Mesendoderm (in vitro differentiated cells): ENCODE measurements at regions not wholly inside any gene's neighbourhood (a gene's known extent, or its start where the extent isn't known, plus 50 kb on each side); places are given as distances from the start of the nearest gene placed in this dataset.
"Not testable (repeated sequence)": the region's sequence is repeated elsewhere in the genome, so short reads cannot be mapped to it uniquely, and the experiment has no call there.

Source experiments
- DNase-seq: peaks from one replicate; pipeline ENCODE4 v3.0.0; 2013
- H2AK5ac ChIP-seq: 2 replicates; pipeline ENCODE4 v1.6.1; 2013; ENCODE audit warnings: low read length, inconsistent platforms
- H2BK120ac ChIP-seq: 2 replicates; pipeline ENCODE4 v1.6.1; 2013; ENCODE audit warnings: low read depth, mild to moderate bottlenecking, low read length, moderate library complexity, mixed read lengths
- H2BK15ac ChIP-seq: replicated peaks from 2 replicates; pipeline ENCODE4 v1.6.1; 2013; ENCODE audit warnings: low read depth, mild to moderate bottlenecking, moderate library complexity
- H2BK5ac ChIP-seq: 2 replicates; pipeline ENCODE4 v1.6.1; 2013; ENCODE audit warnings: low read length, inconsistent platforms
- H3K18ac ChIP-seq: 2 replicates; pipeline ENCODE4 v1.6.1; 2013; ENCODE audit warnings: mild to moderate bottlenecking, low read length, mixed read lengths
- H3K23ac ChIP-seq: one replicate; pipeline ENCODE4 v1.6.1; 2013; ENCODE audit warnings: low read length
- H3K27ac ChIP-seq: 2 replicates; pipeline ENCODE4 v1.5.1; 2013; ENCODE audit warnings: low read depth, mild to moderate bottlenecking, inconsistent platforms, low read length, moderate library complexity
- H3K27me3 ChIP-seq: 2 replicates; pipeline ENCODE4 v1.6.1; 2013; ENCODE audit warnings: low read length, control low read depth, mild to moderate bottlenecking, inconsistent platforms; ENCODE audit not compliant: insufficient read depth, poor library complexity
- H3K36me3 ChIP-seq: 2 replicates; pipeline ENCODE4 v1.6.1; 2013; ENCODE audit warnings: low read length, inconsistent platforms; ENCODE audit not compliant: control insufficient read depth, insufficient read depth
- H3K4ac ChIP-seq: one replicate; pipeline ENCODE4 v1.6.1; 2013; ENCODE audit warnings: low read depth, mild to moderate bottlenecking, low read length, moderate library complexity
- H3K4me1 ChIP-seq: 2 replicates; pipeline ENCODE4 v1.6.1; 2013; ENCODE audit warnings: low read depth, low read length, inconsistent platforms; ENCODE audit not compliant: control insufficient read depth
- H3K4me2 ChIP-seq: 2 replicates; pipeline ENCODE4 v1.6.1; 2013; ENCODE audit warnings: low read length
- H3K4me3 ChIP-seq: 2 replicates; pipeline ENCODE4 v1.5.1; 2013; ENCODE audit warnings: mild to moderate bottlenecking, low read length
- H3K56ac ChIP-seq: one replicate; pipeline ENCODE4 v1.6.1; 2013; ENCODE audit warnings: low read length
- H3K79me1 ChIP-seq: 2 replicates; pipeline ENCODE4 v1.6.1; 2013; ENCODE audit warnings: low read length, inconsistent platforms
- H3K79me2 ChIP-seq: 2 replicates; pipeline ENCODE4 v1.6.1; 2013; ENCODE audit warnings: mild to moderate bottlenecking, low read length; ENCODE audit not compliant: control insufficient read depth, insufficient read depth
- H3K9ac ChIP-seq: 2 replicates; pipeline ENCODE4 v1.6.1; 2013; ENCODE audit warnings: low read length, inconsistent platforms
- H4K5ac ChIP-seq: one replicate; pipeline ENCODE4 v1.6.1; 2013; ENCODE audit warnings: low read length
- H4K8ac ChIP-seq: one replicate; pipeline ENCODE4 v1.6.1; 2013; ENCODE audit warnings: low read depth, mild to moderate bottlenecking, control low read depth, low read length, moderate library complexity
- WGBS: extraction: QIAGEN DNeasy Blood & Tissue Kit; methylation state at CpG from one replicate; pipeline ENCODE4 v1.1.7; 2013; ENCODE audit warnings: low lambda C conversion rate, missing lambda C conversion rate; ENCODE audit not compliant: insufficient coverage; ENCODE audit errors: extremely low coverage; 5-methylcytosine and 5-hydroxymethylcytosine counted together

DNA sequence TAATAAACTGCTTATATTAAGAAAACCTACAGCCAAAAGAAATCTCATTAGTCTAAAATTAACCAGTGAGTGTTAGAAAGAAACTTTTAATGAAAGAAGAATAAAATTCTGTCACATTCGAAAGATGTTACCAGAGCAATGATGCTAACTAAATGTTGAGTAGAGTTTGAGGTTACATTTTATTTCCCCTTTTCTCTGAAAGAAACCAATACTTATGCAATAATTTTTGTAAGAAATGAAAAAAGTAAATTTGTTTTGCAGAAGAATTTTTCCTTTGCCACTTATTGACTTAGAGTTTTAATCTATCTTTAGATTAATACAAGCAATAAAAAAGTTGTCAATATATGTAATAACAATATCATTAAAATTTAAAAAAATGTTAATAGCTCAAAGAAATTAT lies 574.0 kb upstream of the GALNTL6 start:
- no peaks in the 10 kb centered on the region for H3K36me3 ChIP-seq
- H3K4me1 ChIP-seq: no peaks in the 10 kb centered on the region
- no peak overlapping the region for H2BK120ac ChIP-seq
- H3K27me3 ChIP-seq: no peaks in the 10 kb centered on the region
- no peak overlapping the region for H3K27ac ChIP-seq
- no peaks in the 10 kb centered on the region for H3K79me2 ChIP-seq
- no peak overlapping the region for H3K4me3 ChIP-seq
- no peak overlapping the region for H3K18ac ChIP-seq
- H3K23ac ChIP-seq: no peak overlapping the region
- no peak for DNase-seq
- no peak overlapping the region for H3K4ac ChIP-seq
- H2AK5ac ChIP-seq: no peak overlapping the region
- no peaks in the 10 kb centered on the region for H3K79me1 ChIP-seq
- no peak overlapping the region for H2BK15ac ChIP-seq
- H2BK5ac ChIP-seq: no peak overlapping the region
- H3K9ac ChIP-seq: no peak overlapping the region
- H4K8ac ChIP-seq: no peak overlapping the region
- H4K5ac ChIP-seq: no peak overlapping the region
- no peak overlapping the region for H3K56ac ChIP-seq
- no CpG with 5 or more reads among the region's 1 CpG for WGBS
- no peak overlapping the region for H3K4me2 ChIP-seq

DNA sequence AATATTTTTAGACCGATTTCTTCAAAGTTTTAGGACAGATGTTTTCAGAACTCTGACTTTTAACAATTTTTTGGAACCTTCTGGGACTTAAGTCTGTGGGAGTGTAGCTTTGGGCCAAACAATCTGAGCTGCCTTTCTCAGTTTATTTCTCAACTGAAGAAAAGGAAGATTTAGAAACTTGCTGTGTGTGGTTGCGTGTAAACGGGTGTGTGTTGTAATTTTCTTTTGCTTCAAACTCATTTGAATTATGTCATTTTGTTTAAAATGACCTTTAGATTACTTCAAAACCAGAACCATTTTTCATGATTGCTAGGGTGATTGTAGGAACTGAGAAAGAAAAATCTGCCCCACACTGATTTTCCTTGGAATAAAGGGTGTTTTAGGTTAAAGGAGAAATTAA lies 577.7 kb upstream of the GALNTL6 start:
- WGBS: no CpG with 5 or more reads among the region's 3 CpGs
- H2BK120ac ChIP-seq: no peak overlapping the region

DNA sequence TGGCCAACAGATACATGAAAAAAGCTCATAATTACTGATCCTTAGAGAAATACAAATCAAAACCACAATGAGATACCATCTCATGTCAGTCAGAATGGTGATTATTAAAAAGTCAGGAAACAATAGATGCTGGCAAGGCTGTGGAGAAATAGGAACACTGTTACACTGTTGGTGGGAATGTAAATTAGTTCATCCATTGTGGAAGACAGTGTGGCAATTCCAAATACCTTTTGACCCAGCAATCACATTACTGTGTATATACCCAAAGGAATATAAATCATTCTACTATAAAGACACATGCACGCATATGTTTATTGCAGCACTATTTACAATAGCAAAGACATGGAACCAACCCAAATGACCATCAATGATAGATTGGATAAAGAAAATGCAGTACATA lies 583.9 kb upstream of the GALNTL6 start:
- not testable (repeated sequence) for DNase-seq, H3K4me2 ChIP-seq, H3K56ac ChIP-seq, H4K8ac ChIP-seq, H3K27ac ChIP-seq, H3K9ac ChIP-seq, H2BK5ac ChIP-seq, H2AK5ac ChIP-seq, H2BK120ac ChIP-seq, H3K36me3 ChIP-seq, H3K4me1 ChIP-seq, H3K79me1 ChIP-seq, H3K18ac ChIP-seq, H4K5ac ChIP-seq, H3K79me2 ChIP-seq, H2BK15ac ChIP-seq, H3K27me3 ChIP-seq, H3K23ac ChIP-seq, H3K4me3 ChIP-seq, H3K4ac ChIP-seq
- no CpG with 5 or more reads among the region's 1 CpG for WGBS

More for the DNA sequence above, 577.7 kb upstream of the GALNTL6 start:
- Histone ChIP-seq H3K4me1 (no peaks in the 10 kb centered on the region), H4K5ac (no peak overlapping the region), H3K9ac (no peak overlapping the region), H3K23ac (no peak overlapping the region), H3K56ac (no peak overlapping the region), H3K79me1 (no peaks in the 10 kb centered on the region), H3K4ac (no peak overlapping the region), H3K27ac (no peak overlapping the region), H3K18ac (no peak overlapping the region), H2AK5ac (no peak overlapping the region), H3K27me3 (no peaks in the 10 kb centered on the region), H3K4me2 (no peak overlapping the region), H3K36me3 (no peaks in the 10 kb centered on the region), H3K79me2 (no peaks in the 10 kb centered on the region), H2BK5ac (no peak overlapping the region), H2BK15ac (no peak overlapping the region), H3K4me3 (no peak overlapping the region), H4K8ac (no peak overlapping the region)
- DNase-seq: no peak

DNA sequence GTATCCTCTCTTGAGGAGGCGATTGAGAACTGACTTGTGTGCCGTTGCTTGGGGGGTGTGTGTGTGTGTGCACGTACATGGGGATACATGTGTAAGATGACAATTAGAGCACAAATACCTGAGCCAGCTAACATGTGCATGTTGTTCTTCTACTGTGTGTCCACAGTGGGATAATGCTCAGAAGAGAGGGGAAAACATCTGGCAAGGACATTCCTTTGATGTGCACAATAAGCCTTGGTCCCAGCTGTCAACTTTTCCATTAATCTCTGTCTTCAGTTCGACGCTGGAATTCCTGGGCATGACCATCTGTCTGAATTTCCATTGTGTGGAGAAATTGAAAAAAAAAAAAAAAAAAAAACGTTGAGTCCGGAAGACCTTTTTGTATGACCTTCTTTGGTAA lies 592.0 kb upstream of the GALNTL6 start:
- no peak overlapping the region for H2BK15ac ChIP-seq
- no peaks in the 10 kb centered on the region for H3K79me1 ChIP-seq
- H3K4me1 ChIP-seq: no peaks in the 10 kb centered on the region
- H4K5ac ChIP-seq: no peak overlapping the region
- H3K27ac ChIP-seq: no peak overlapping the region
- H3K18ac ChIP-seq: no peak overlapping the region
- WGBS: no CpG with 5 or more reads among the region's 7 CpGs
- H3K4me2 ChIP-seq: no peak overlapping the region
- H3K4ac ChIP-seq: no peak overlapping the region
- no peak for DNase-seq
- no peaks in the 10 kb centered on the region for H3K27me3 ChIP-seq
- no peak overlapping the region for H3K9ac ChIP-seq
- H2AK5ac ChIP-seq: no peak overlapping the region
- H2BK5ac ChIP-seq: no peak overlapping the region
- no peak overlapping the region for H3K4me3 ChIP-seq
- no peak overlapping the region for H3K56ac ChIP-seq
- no peak overlapping the region for H4K8ac ChIP-seq
- H3K36me3 ChIP-seq: no peaks in the 10 kb centered on the region
- H2BK120ac ChIP-seq: no peak overlapping the region
- no peaks in the 10 kb centered on the region for H3K79me2 ChIP-seq
- no peak overlapping the region for H3K23ac ChIP-seq

DNA sequence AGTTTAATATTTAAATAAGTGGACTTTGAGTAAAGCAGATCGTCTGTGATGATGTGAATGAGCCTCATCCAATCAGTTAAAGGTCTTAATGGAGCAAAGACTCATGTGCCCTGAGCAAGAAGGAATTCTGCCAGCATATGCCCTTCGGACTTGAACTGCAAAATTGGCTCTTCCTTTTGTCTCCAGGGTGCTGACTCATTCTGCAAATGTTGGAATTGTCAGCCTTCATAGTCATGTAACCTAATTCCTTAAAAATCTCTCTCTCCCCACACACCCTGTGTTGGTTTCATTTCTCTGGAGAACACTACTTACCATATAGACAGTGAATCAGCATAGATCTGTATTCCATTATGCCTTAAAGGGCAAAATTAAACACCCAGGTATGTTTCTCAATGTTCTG lies 609.8 kb upstream of the GALNTL6 start:
- Histone ChIP-seq H3K27ac (no peak overlapping the region), H3K9ac (no peak overlapping the region)
- DNase-seq: peak; percentile 24

DNA sequence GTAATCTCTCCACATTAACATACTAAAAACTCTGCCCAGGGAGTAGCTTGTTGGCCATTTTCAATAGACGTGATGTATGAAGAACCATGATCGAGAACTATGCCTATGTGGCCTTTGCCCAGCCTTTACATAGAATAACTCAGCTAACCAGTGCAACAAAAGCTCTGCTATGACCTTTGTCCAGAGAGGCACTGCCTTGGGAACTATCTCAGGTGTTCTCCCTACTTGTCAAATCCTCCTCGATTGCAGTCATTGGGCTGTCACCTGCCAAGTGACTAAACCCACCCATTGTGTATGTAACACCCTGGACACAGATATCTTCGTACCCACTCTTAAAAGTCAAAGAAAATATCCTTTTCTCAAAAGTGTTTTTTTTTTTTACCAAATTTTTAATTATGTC lies 610.3 kb upstream of the GALNTL6 start:
- Histone ChIP-seq H3K27me3 (no peaks in the 10 kb centered on the region), H3K4me3 (no peak overlapping the region), H3K4ac (no peak overlapping the region), H3K9ac (no peak overlapping the region), H4K8ac (no peak overlapping the region), H3K23ac (no peak overlapping the region), H4K5ac (no peak overlapping the region), H2BK5ac (no peak overlapping the region), H3K18ac (no peak overlapping the region), H2AK5ac (no peak overlapping the region), H3K79me1 (no peaks in the 10 kb centered on the region), H3K56ac (no peak overlapping the region), H2BK15ac (no peak overlapping the region), H3K4me1 (no peaks in the 10 kb centered on the region), H3K27ac (no peak overlapping the region), H3K79me2 (no peaks in the 10 kb centered on the region), H3K36me3 (no peaks in the 10 kb centered on the region), H3K4me2 (no peak overlapping the region), H2BK120ac (no peak overlapping the region)
- no CpG with 5 or more reads among the region's 4 CpGs for WGBS
- DNase-seq: no peak

More for the DNA sequence above, 609.8 kb upstream of the GALNTL6 start:
- Histone ChIP-seq H3K4me1 (no peaks in the 10 kb centered on the region), H3K79me2 (no peaks in the 10 kb centered on the region), H2BK5ac (no peak overlapping the region), H3K79me1 (no peaks in the 10 kb centered on the region), H3K18ac (no peak overlapping the region), H2AK5ac (no peak overlapping the region), H3K4me3 (no peak overlapping the region), H2BK15ac (no peak overlapping the region), H3K4me2 (no peak overlapping the region), H4K5ac (no peak overlapping the region), H3K27me3 (no peaks in the 10 kb centered on the region), H3K4ac (no peak overlapping the region), H3K56ac (no peak overlapping the region), H2BK120ac (no peak overlapping the region), H3K36me3 (no peaks in the 10 kb centered on the region), H4K8ac (no peak overlapping the region), H3K23ac (no peak overlapping the region)
- WGBS: no CpG with 5 or more reads among the region's 2 CpGs
